ENCODE measurements at regions not wholly inside any gene's neighbourhood (a gene's known extent, or its start where the extent isn't known, plus 50 kb on each side); places are given as distances from the start of the nearest gene placed in this dataset.

- no peak overlapping the region for H3K4me3 Mint-ChIP-seq
- no peak for DNase-seq (ENCODE audit: low spot score)
- H3K27ac Mint-ChIP-seq = no peak overlapping the region
- no peaks in the 10 kb centered on the region for H3K27me3 Mint-ChIP-seq (ENCODE audit: low read depth)
- H3K4me1 Mint-ChIP-seq (ENCODE audit: low read depth) = no peaks in the 10 kb centered on the region
- peaks cover 40% of the 10 kb centered on the region for H3K9me3 Mint-ChIP-seq
- no peaks in the 10 kb centered on the region for H3K36me3 Mint-ChIP-seq (ENCODE audit: low read depth)
These were observed 343.8 kb upstream of the RBFOX1 start for GRCh38 chr16:6988846-6989245.

- Mint-ChIP-seq H3K36me3 (ENCODE audit: low read depth) (no peaks in the 10 kb centered on the region), H3K9me3 (peaks cover 20% of the 10 kb centered on the region), H3K4me1 (ENCODE audit: low read depth) (no peaks in the 10 kb centered on the region), H3K27me3 (ENCODE audit: low read depth) (no peaks in the 10 kb centered on the region), H3K4me3 (no peak overlapping the region), H3K27ac (no peak overlapping the region)
- DNase-seq (ENCODE audit: low spot score) = no peak
These were observed 354.7 kb upstream of the RBFOX1 start for GRCh38 chr16:6977916-6978315.

- H3K4me1 Mint-ChIP-seq (ENCODE audit: low read depth) = no peaks in the 10 kb centered on the region
- H3K36me3 Mint-ChIP-seq (ENCODE audit: low read depth) = no peaks in the 10 kb centered on the region
- H3K27ac Mint-ChIP-seq = no peak overlapping the region
- DNase-seq (ENCODE audit: low spot score) = no peak
- no peaks in the 10 kb centered on the region for H3K27me3 Mint-ChIP-seq (ENCODE audit: low read depth)
- H3K9me3 Mint-ChIP-seq = peaks cover 22% of the 10 kb centered on the region
- H3K4me3 Mint-ChIP-seq = no peak overlapping the region
These were observed 355.4 kb upstream of the RBFOX1 start for GRCh38 chr16:6977291-6977690.

- no peaks in the 10 kb centered on the region for H3K36me3 Mint-ChIP-seq (ENCODE audit: low read depth)
- no peak overlapping the region for H3K27ac Mint-ChIP-seq
- no peak for DNase-seq (ENCODE audit: low spot score)
- H3K4me1 Mint-ChIP-seq (ENCODE audit: low read depth) = no peaks in the 10 kb centered on the region
- H3K9me3 Mint-ChIP-seq = peaks cover 25% of the 10 kb centered on the region
- no peak overlapping the region for H3K4me3 Mint-ChIP-seq
- no peaks in the 10 kb centered on the region for H3K27me3 Mint-ChIP-seq (ENCODE audit: low read depth)
These were observed 355.9 kb upstream of the RBFOX1 start for GRCh38 chr16:6976716-6977115.

DNA sequence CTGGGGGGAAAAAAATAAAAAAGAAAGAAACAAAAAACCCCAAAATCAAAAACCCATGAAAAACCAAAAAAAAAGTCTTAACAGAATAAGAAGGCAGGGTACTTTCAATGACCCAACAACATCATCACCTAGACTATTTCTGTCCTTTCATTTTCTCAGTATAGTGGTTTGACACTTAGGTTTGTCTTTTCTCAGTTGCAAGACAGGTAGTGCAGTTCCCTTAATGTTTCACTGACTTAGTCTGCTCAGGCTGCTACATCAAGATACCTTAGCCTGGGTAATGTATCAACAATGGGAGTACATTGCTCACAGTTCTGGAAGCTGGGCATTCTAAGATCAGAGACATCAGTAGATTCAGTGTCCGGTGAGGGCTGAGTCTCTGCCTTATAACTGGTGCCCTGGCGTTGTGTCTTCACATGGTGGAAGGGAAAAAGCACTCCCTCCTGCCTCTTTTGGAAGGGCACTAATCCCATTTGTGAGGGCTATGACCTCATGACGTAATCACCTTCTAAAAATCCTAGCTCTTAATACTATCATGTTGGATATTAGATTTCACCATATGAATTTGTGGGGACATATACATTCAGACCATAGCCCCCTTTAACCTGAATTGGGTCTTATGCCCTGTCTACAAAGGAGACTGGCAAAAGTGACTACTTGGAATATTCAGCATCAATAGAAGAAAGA is 362.3 kb upstream of the RBFOX1 start:
- no peaks in the 10 kb centered on the region for H3K4me1 Mint-ChIP-seq (ENCODE audit: low read depth)
- no peaks in the 10 kb centered on the region for H3K36me3 Mint-ChIP-seq (ENCODE audit: low read depth)
- H3K27me3 Mint-ChIP-seq (ENCODE audit: low read depth) = no peaks in the 10 kb centered on the region
- peaks cover 40% of the 10 kb centered on the region for H3K9me3 Mint-ChIP-seq
- no peak overlapping the region for H3K4me3 Mint-ChIP-seq
- no peak for DNase-seq (ENCODE audit: low spot score)
- H3K27ac Mint-ChIP-seq = no peak overlapping the region

- Mint-ChIP-seq H3K36me3 (ENCODE audit: low read depth) (no peaks in the 10 kb centered on the region), H3K4me3 (no peak overlapping the region), H3K27me3 (ENCODE audit: low read depth) (no peaks in the 10 kb centered on the region), H3K4me1 (ENCODE audit: low read depth) (no peaks in the 10 kb centered on the region), H3K9me3 (peaks cover 45% of the 10 kb centered on the region), H3K27ac (no peak overlapping the region)
- DNase-seq (ENCODE audit: low spot score) = no peak
These were observed 363.1 kb upstream of the RBFOX1 start for GRCh38 chr16:6969594-6969993.

DNA sequence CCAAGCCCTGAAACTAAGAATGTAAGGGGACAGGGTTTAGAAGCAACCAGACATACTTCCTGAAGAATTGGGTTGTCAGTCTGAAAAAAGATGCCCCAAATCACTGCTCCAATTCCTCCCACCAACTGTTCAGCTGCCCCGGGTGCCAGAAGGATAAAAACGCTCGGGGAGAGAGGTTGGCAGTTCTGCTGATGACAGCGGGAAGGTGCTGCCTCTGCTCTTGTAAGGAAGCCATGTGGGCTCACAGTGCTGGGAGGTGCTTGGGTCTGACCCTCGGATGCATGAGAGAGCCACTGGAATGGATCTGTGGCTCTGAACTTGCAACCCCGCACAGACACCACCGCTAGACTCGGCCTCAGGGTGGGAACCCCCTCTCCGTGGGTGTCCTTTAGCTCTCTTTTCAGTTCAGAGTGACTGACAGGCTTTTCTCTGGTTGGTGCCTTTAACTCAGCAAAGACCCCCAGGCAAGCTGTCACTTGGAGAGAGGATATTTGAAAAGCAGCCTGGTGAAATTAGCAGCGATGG is 364.8 kb upstream of the RBFOX1 start:
- Mint-ChIP-seq H3K4me1 (ENCODE audit: low read depth) (no peaks in the 10 kb centered on the region), H3K4me3 (no peak overlapping the region), H3K9me3 (peaks cover 56% of the 10 kb centered on the region), H3K27ac (no peak overlapping the region), H3K27me3 (ENCODE audit: low read depth) (no peaks in the 10 kb centered on the region), H3K36me3 (ENCODE audit: low read depth) (no peaks in the 10 kb centered on the region)
- no peak for DNase-seq (ENCODE audit: low spot score)

DNA sequence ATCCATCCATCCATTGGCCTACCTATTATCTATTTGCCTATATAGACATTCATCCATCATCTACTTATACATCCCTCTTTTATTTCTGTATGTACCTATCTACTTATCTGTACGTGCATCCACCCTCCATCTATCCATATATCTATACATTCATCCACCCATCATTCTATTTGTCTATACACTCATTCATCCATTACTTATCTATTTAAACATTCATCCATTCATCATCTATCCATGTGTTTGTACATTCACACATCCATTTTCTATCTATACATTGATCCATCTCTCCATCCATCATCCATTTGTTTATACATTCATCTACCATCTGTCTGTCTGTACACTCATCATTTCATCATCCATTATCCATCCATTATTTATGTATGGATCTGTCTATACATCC is 365.7 kb upstream of the RBFOX1 start:
- Mint-ChIP-seq H3K4me1 (ENCODE audit: low read depth) (no peaks in the 10 kb centered on the region), H3K9me3 (peaks cover 54% of the 10 kb centered on the region), H3K36me3 (ENCODE audit: low read depth) (no peaks in the 10 kb centered on the region), H3K27ac (no peak overlapping the region), H3K4me3 (no peak overlapping the region), H3K27me3 (ENCODE audit: low read depth) (no peaks in the 10 kb centered on the region)
- DNase-seq (ENCODE audit: low spot score) = no peak

- Mint-ChIP-seq H3K4me1 (ENCODE audit: low read depth) (no peaks in the 10 kb centered on the region), H3K36me3 (ENCODE audit: low read depth) (no peaks in the 10 kb centered on the region), H3K9me3 (peaks cover 45% of the 10 kb centered on the region), H3K27ac (no peak overlapping the region), H3K4me3 (no peak overlapping the region), H3K27me3 (ENCODE audit: low read depth) (no peaks in the 10 kb centered on the region)
- DNase-seq (ENCODE audit: low spot score) = no peak
These were observed 368.0 kb upstream of the RBFOX1 start for GRCh38 chr16:6964679-6965078.

- H3K27me3 Mint-ChIP-seq (ENCODE audit: low read depth) = no peaks in the 10 kb centered on the region
- H3K9me3 Mint-ChIP-seq = peaks cover 59% of the 10 kb centered on the region
- no peak for DNase-seq (ENCODE audit: low spot score)
- no peak overlapping the region for H3K27ac Mint-ChIP-seq
- no peak overlapping the region for H3K4me3 Mint-ChIP-seq
- no peaks in the 10 kb centered on the region for H3K36me3 Mint-ChIP-seq (ENCODE audit: low read depth)
- H3K4me1 Mint-ChIP-seq (ENCODE audit: low read depth) = no peaks in the 10 kb centered on the region
These were observed 370.9 kb upstream of the RBFOX1 start for GRCh38 chr16:6961704-6962103.

DNA sequence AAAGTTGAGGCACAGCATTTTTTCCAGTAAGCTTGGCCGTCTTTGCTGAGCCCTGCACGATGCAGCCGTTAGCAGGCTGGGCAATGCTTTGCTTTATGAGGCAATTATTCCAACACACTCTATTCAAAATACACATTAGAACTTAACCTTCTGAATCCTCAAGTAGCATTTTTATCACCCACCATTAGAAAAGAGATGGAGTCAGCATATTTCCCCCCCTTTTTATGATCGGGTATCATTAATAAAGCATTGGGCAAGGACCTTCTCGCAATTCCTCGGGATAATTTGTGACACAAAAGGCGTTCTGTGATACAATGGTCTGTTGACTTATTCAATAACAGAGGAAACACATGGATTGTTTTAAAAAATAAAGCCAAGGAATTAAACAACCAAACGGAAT is 374.5 kb upstream of the RBFOX1 start:
- Mint-ChIP-seq H3K4me1 (ENCODE audit: low read depth) (no peaks in the 10 kb centered on the region), H3K27me3 (ENCODE audit: low read depth) (no peaks in the 10 kb centered on the region)

GRCh38 chr16:6957681-6958080 is 375.0 kb upstream of the RBFOX1 start:
- H3K36me3 Mint-ChIP-seq (ENCODE audit: low read depth) = no peaks in the 10 kb centered on the region
- peaks cover 53% of the 10 kb centered on the region for H3K9me3 Mint-ChIP-seq
- H3K4me1 Mint-ChIP-seq (ENCODE audit: low read depth) = no peaks in the 10 kb centered on the region
- DNase-seq (ENCODE audit: low spot score) = no peak
- H3K4me3 Mint-ChIP-seq = no peak overlapping the region
- H3K27me3 Mint-ChIP-seq (ENCODE audit: low read depth) = no peaks in the 10 kb centered on the region
- no peak overlapping the region for H3K27ac Mint-ChIP-seq

More for the DNA sequence above, 374.5 kb upstream of the RBFOX1 start:
- Mint-ChIP-seq H3K36me3 (ENCODE audit: low read depth) (no peaks in the 10 kb centered on the region), H3K9me3 (peaks cover 57% of the 10 kb centered on the region), H3K27ac (no peak overlapping the region), H3K4me3 (no peak overlapping the region)
- DNase-seq (ENCODE audit: low spot score) = no peak

GRCh38 chr16:6956511-6956910 is 376.1 kb upstream of the RBFOX1 start:
- no peaks in the 10 kb centered on the region for H3K27me3 Mint-ChIP-seq (ENCODE audit: low read depth)
- no peak overlapping the region for H3K27ac Mint-ChIP-seq
- H3K4me3 Mint-ChIP-seq = no peak overlapping the region
- no peaks in the 10 kb centered on the region for H3K36me3 Mint-ChIP-seq (ENCODE audit: low read depth)
- peaks cover 50% of the 10 kb centered on the region for H3K9me3 Mint-ChIP-seq
- H3K4me1 Mint-ChIP-seq (ENCODE audit: low read depth) = no peaks in the 10 kb centered on the region
- DNase-seq (ENCODE audit: low spot score) = no peak

DNA sequence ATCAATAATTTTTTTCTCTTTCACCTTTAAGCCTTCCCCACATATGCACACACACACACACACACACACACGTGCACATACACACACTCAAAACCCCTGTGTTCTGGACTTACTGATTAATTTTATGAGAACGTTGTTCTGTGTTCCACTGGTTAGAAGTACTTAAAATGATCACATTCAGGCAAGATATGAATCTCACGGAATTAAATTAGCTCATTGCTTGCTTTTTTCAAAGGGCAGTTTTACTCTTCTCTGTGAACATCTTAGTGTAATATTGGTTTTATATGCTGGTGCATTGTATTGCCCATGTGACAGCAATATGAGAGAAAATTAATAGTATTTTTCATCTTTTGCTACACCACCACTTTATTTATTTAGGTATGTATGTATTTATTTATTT is 377.3 kb upstream of the RBFOX1 start:
- Mint-ChIP-seq H3K4me3 (no peak overlapping the region), H3K9me3 (peaks cover 55% of the 10 kb centered on the region), H3K36me3 (ENCODE audit: low read depth) (no peaks in the 10 kb centered on the region), H3K27ac (no peak overlapping the region), H3K4me1 (ENCODE audit: low read depth) (no peaks in the 10 kb centered on the region), H3K27me3 (ENCODE audit: low read depth) (no peaks in the 10 kb centered on the region)
- no peak for DNase-seq (ENCODE audit: low spot score)

- H3K9me3 Mint-ChIP-seq = peaks cover 48% of the 10 kb centered on the region
- no peak overlapping the region for H3K4me3 Mint-ChIP-seq
- no peak overlapping the region for H3K27ac Mint-ChIP-seq
- no peaks in the 10 kb centered on the region for H3K36me3 Mint-ChIP-seq (ENCODE audit: low read depth)
- DNase-seq (ENCODE audit: low spot score) = no peak
- no peaks in the 10 kb centered on the region for H3K4me1 Mint-ChIP-seq (ENCODE audit: low read depth)
- no peaks in the 10 kb centered on the region for H3K27me3 Mint-ChIP-seq (ENCODE audit: low read depth)
These were observed 383.4 kb upstream of the RBFOX1 start for GRCh38 chr16:6949240-6949639.

Measured in T-helper 2 cell treated with Interferon-gamma antibody and Interleukin-4, amounts not matched to agents 5 μg/mL and 100 μg/mL, for 36 hours (primary cell).